A549 (cell line): ENCODE measurements at regions not wholly inside any gene's neighbourhood (a gene's known extent, or its start where the extent isn't known, plus 50 kb on each side); places are given as distances from the start of the nearest gene placed in this dataset.

ENCODE experiments used
- CBX8 ChIP-seq: fragments of 200-600 bp; sonication (generic); IDR thresholded peaks from 2 replicates; pipeline ENCODE4 v1.6.1; 2016
- CHD2 ChIP-seq: fragments of 150-350 bp; IDR thresholded peaks from 2 replicates; pipeline ENCODE4 v1.6.1; 2014; ENCODE audit warnings: low read length; ENCODE audit not compliant: partially characterized antibody
- CHD4 ChIP-seq: fragments of 200-600 bp; sonication (generic); IDR thresholded peaks from 2 replicates; pipeline ENCODE4 v1.6.1; 2016; ENCODE audit warnings: antibody characterized with exemption, mild to moderate bottlenecking, borderline replicate concordance
- CTCF ChIP-seq: fragments of >200 bp; sonication (Bioruptor Twin); formaldehyde crosslinking; IDR thresholded peaks from 3 replicates; pipeline ENCODE4 v1.5.1; 2016
- EP300 ChIP-seq, 2 experiments: fragments of >200 bp; sonication (Bioruptor Twin); formaldehyde crosslinking; IDR thresholded peaks; 2 replicates in 1 of 2; 3 replicates in 1 of 2; pipeline ENCODE4 v1.6.1; 2016 to 2017
- FOSL2 ChIP-seq, 2 experiments: fragments of 450-650 bp in 1 of 2; fragments of >200 bp in 1 of 2; sonication (Bioruptor Twin) in 1 of 2; formaldehyde crosslinking; IDR thresholded peaks; 2 replicates each; pipeline versions ENCODE4 v1.5.0 to v1.6.1; 2016 to 2020; ENCODE audit warnings: mild to moderate bottlenecking in 1 of 2, moderate library complexity in 1 of 2
- MAFK ChIP-seq: fragments of 450-650 bp; IDR thresholded peaks from 2 replicates; pipeline ENCODE4 v1.6.1; 2014; ENCODE audit not compliant: partially characterized antibody
- MAX ChIP-seq: IDR thresholded peaks from 2 replicates; pipeline ENCODE4 v1.6.1; 2012
- MYC ChIP-seq: IDR thresholded peaks from 2 replicates; pipeline ENCODE4 v1.6.1; 2012; ENCODE audit warnings: mild to moderate bottlenecking, inconsistent platforms, low read length, improper control_type of control experiment, borderline replicate concordance
- PBX3 ChIP-seq: IDR thresholded peaks from 2 replicates; pipeline ENCODE4 v1.6.1; 2012
- POLR2A ChIP-seq: IDR thresholded peaks from 2 replicates; pipeline ENCODE4 v1.6.1; 2012; ENCODE audit warnings: mild to moderate bottlenecking, low read length
- RAD21 ChIP-seq, 2 experiments: fragments of >200 bp in 1 of 2; sonication (Bioruptor Twin) in 1 of 2; formaldehyde crosslinking in 1 of 2; IDR thresholded peaks in 1 of 2; conservative IDR thresholded peaks in 1 of 2; 2 replicates in 1 of 2; 3 replicates in 1 of 2; pipeline ENCODE4 v1.6.1; 2012 to 2018; ENCODE audit warnings: inconsistent platforms in 1 of 2
- USF2 ChIP-seq: fragments of 450-650 bp; IDR thresholded peaks from 2 replicates; pipeline ENCODE4 v1.6.1; 2014; ENCODE audit warnings: antibody characterized with exemption

- TF ChIP-seq CTCF = no peak
- no peak for TF ChIP-seq EP300 (IDR thresholded peaks at IDR 0.05)
- TF ChIP-seq CHD2 = no peak
- TF ChIP-seq MAFK = no peak
- TF ChIP-seq POLR2A = no peak
- no peak for TF ChIP-seq RAD21 (conservative IDR thresholded peaks at IDR 0.05 in 1 of 2, IDR thresholded peaks at IDR 0.05 in 1 of 2)
- no peak for TF ChIP-seq CHD4
- no peak for TF ChIP-seq FOSL2 (IDR thresholded peaks at IDR 0.05)
- TF ChIP-seq FOSL2 (CRISPR knock-in tag; IDR thresholded peaks at IDR 0.05) = no peak
- no peak for TF ChIP-seq CBX8
- TF ChIP-seq MAX = no peak
- no peak for TF ChIP-seq PBX3
- no peak for TF ChIP-seq USF2
- no peak for TF ChIP-seq MYC
These were observed 77.2 kb upstream of the AGBL1 start for GRCh38 chr15:86002444-86002843.
